Coronary artery (tissue), 2 donors: ENCODE measurements at regions not wholly inside any gene's neighbourhood (a gene's known extent, or its start where the extent isn't known, plus 50 kb on each side); places are given as distances from the start of the nearest gene placed in this dataset.

Experiments
- DNase-seq: peaks from one replicate; pipeline ENCODE4 v3.0.0-alpha.2; 2017; ENCODE audit warnings: low spot score
- H3K27ac ChIP-seq, 2 donors: fragments of 200-600 bp; sonication (generic); one replicate each; pipeline ENCODE4 v1.5.1; 2016 to 2019
- H3K4me3 ChIP-seq: fragments of 200-600 bp; sonication (generic); 2 replicates; pipeline ENCODE4 v1.5.1; 2016; ENCODE audit warnings: mild to moderate bottlenecking, moderate library complexity
- TF ChIP-seq, protein P1 (sequence below): fragments of 200-600 bp; sonication (generic); IDR thresholded peaks from one replicate; pipeline ENCODE4 v1.5.1; 2019; ENCODE audit warnings: antibody characterized with exemption

DNA sequence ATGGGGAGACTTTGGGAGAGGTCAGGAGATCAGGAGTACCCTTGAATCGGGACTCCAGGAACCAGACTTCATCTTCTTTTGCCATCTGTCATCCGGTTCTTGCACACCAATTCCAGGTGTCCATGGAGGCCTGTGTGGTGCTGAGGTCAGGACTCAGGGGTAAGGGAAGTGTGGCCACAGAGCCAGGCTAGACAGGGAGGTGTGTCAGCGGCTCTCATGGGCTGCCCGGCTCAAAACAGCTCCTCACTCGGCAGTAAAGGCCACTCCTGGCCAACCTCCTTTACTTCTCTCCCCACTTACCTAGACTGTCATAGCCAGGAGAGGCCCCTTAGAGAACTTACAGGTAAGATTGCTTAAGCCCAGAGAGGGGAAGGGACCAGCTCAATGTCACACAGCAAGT, 75.7 kb upstream of the NECTIN1 start:
- H3K4me3 ChIP-seq, result no peak overlapping the region
- no peak for DNase-seq
- TF ChIP-seq, protein P1, sequence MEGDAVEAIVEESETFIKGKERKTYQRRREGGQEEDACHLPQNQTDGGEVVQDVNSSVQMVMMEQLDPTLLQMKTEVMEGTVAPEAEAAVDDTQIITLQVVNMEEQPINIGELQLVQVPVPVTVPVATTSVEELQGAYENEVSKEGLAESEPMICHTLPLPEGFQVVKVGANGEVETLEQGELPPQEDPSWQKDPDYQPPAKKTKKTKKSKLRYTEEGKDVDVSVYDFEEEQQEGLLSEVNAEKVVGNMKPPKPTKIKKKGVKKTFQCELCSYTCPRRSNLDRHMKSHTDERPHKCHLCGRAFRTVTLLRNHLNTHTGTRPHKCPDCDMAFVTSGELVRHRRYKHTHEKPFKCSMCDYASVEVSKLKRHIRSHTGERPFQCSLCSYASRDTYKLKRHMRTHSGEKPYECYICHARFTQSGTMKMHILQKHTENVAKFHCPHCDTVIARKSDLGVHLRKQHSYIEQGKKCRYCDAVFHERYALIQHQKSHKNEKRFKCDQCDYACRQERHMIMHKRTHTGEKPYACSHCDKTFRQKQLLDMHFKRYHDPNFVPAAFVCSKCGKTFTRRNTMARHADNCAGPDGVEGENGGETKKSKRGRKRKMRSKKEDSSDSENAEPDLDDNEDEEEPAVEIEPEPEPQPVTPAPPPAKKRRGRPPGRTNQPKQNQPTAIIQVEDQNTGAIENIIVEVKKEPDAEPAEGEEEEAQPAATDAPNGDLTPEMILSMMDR, result no peak
- H3K27ac ChIP-seq, result no peak overlapping the region

DNA sequence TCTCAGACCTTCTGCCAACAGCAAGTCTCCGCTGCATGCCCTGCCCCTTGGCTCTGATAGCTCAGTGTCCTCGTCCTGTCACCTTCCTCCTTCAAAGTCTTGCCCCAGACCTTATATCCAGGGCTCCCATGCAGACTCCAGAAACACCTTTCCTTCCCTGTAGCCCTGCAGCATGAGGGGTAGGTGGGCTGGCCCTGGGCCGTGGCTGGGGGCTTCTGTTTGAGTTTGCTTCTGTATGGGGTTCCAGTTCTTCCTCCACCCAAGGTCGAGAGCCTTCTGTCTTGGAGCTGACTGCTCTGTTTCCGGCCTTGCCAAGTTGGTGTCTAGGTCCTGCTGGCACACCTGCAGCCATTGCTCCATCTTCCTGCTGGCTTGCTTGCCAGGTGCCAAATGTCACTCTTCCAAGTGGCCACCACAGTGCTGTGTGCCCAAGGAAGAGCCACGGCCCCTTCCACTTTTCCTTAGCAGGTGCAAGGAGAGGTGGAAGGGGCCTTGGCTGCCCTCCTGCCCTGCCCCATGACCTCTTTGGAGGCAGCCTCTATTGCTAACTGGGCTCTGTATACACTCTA, 74.8 kb upstream of the NECTIN1 start:
- no peak for DNase-seq
- TF ChIP-seq, protein P1, result no peak
- Histone ChIP-seq H3K27ac (no peak overlapping the region), H3K4me3 (no peak overlapping the region)

DNA sequence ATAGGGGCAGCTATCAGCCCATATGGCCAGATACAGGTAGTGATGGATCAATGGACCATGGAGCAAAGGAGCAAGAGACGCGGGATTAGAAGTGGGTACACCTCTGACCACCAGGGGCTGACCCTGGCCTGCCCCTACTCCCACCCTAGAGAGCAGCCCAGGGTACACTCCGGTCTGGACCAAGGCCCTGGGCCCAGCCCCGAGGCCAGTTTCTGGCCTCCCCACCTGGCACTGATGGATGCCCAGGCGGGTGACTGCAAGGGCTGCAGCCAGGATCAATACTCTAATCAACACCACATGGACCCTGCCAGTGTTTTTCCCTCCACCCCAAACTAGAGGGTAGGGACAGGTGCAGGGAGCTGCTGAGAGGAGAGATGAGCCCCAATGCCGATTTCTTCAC, 74.1 kb upstream of the NECTIN1 start:
- no peak for DNase-seq
- Histone ChIP-seq H3K27ac (no peak overlapping the region), H3K4me3 (no peak overlapping the region)
- TF ChIP-seq, protein P1, result no peak

DNA sequence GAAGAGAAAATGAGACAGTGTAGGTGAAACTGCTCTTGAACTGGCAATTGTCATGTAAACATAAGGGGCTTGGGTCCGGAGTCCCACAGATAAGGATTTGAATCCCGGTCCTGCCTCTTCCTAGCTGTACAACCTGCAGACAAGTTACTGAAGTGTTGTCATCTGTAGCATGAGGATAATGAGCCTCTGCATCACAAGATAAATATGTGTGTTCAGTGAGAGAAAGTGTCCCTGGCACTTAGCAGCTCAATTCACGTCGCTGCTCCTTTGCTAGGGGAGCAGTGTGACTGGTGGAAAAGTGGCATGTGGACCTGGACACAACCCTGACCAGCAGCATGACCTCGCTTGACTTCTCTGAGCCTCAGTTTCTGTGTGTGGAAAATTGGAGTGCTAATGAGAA, 73.7 kb upstream of the NECTIN1 start:
- TF ChIP-seq, protein P1, result no peak
- Histone ChIP-seq H3K4me3 (no peak overlapping the region), H3K27ac (no peak overlapping the region)
- no peak for DNase-seq

DNA sequence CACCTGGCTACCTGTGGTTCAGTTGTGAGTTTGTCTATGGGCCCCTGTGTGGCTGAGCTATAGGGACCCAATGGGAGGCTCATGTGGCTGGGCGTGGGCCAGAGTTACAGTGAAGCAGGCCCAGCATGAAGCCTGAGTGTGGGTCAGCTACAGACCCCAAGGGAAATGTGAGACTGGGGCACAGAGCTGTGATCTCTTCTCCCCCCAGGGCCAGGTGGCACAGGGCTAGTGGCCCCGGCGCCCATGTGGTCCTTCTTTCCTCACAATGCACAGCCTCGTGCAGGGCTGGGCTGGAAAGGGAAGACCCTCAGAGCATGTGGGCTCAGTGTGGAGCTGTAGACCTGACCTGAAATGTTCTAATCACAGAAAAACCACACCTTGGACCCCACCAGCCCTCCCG, 71.6 kb upstream of the NECTIN1 start:
- no peak overlapping the region for H3K4me3 ChIP-seq

DNA sequence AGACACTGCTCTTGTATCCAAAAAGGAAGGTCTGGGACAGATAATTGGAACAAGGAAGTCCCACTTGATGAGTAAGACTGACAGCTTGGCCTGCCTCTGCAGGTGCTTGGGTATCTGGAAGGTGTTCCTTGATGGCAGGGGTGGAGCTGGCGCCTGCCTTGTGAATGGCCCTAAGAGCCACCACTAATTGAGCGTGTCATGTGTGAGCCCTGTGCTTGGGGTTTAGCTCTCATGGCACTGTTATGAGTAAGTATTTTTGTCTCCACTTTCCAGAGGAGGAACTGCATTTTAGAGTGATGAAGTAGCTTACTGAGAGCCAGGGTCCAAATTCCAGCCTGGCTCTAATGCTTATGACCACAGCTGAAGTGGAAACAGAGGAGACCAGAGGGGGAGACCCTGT, 71.2 kb upstream of the NECTIN1 start:
- Histone ChIP-seq H3K4me3 (no peak overlapping the region), H3K27ac (no peak overlapping the region)
- TF ChIP-seq, protein P1, result no peak
- DNase-seq, result no peak

More for the DNA sequence above, 71.6 kb upstream of the NECTIN1 start:
- H3K27ac ChIP-seq, result no peak overlapping the region
- DNase-seq, result no peak
- TF ChIP-seq, protein P1, result no peak

DNA sequence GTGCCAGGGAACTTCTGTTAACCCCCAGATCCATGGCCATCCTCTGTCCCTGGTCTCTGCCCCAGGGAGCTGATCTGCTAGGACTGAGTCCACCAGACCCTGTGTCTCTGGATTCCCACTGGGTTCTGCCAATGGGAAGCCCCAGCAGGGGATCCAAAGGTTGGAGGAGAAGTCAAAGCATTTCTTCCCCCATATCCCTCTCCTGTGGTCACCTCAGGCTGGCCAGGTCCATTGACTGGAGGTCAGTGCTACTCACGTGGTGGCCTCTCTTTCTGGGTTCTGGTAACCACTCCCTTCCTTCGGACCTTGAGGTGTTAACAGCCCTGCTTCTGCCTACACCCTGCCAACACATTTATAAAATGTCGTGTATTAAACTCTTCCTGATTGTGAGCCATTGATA, 69.7 kb upstream of the NECTIN1 start:
- Histone ChIP-seq H3K4me3 (no peak overlapping the region), H3K27ac (no peak overlapping the region)
- TF ChIP-seq, protein P1, result no peak
- DNase-seq, result no peak
